HEK293T (cell line): ENCODE measurements at regions not wholly inside any gene's neighbourhood (a gene's known extent, or its start where the extent isn't known, plus 50 kb on each side); places are given as distances from the start of the nearest gene placed in this dataset.

Experiments
- BHLHE40 ChIP-seq: fragments of 450-650 bp; IDR thresholded peaks from 2 replicates; pipeline ENCODE4 v1.6.1; 2016; ENCODE audit warnings: mild to moderate bottlenecking, moderate library complexity, borderline replicate concordance
- CTBP1 ChIP-seq: fragments of 450-650 bp; IDR thresholded peaks from 2 replicates; pipeline ENCODE4 v1.6.1; 2016; ENCODE audit warnings: borderline replicate concordance
- FOXA1 ChIP-seq: fragments of 450-650 bp; IDR thresholded peaks from 2 replicates; pipeline ENCODE4 v1.6.1; 2016; ENCODE audit warnings: mild to moderate bottlenecking
- FOXK2 ChIP-seq: fragments of 450-650 bp; IDR thresholded peaks from 2 replicates; pipeline ENCODE4 v1.6.1; 2016; ENCODE audit warnings: mild to moderate bottlenecking
- FOXM1 ChIP-seq: fragments of 450-650 bp; IDR thresholded peaks from 2 replicates; pipeline ENCODE4 v1.6.1; 2017; ENCODE audit warnings: mild to moderate bottlenecking, borderline replicate concordance
- NFRKB ChIP-seq: fragments of 450-650 bp; IDR thresholded peaks from 2 replicates; pipeline ENCODE4 v1.6.1; 2016; ENCODE audit warnings: mild to moderate bottlenecking, moderate library complexity
- SP1 ChIP-seq: fragments of 450-650 bp; IDR thresholded peaks from 2 replicates; pipeline ENCODE4 v1.6.1; 2017
- SUZ12 ChIP-seq: fragments of 450-650 bp; IDR thresholded peaks from 2 replicates; pipeline ENCODE4 v1.6.1; 2016; ENCODE audit warnings: mild to moderate bottlenecking
- TARDBP ChIP-seq: fragments of 450-650 bp; IDR thresholded peaks from 2 replicates; pipeline ENCODE4 v1.6.1; 2016
- TF ChIP-seq, protein P1 (sequence below): fragments of 450-650 bp; IDR thresholded peaks from 2 replicates; pipeline ENCODE4 v1.6.1; 2016

DNA sequence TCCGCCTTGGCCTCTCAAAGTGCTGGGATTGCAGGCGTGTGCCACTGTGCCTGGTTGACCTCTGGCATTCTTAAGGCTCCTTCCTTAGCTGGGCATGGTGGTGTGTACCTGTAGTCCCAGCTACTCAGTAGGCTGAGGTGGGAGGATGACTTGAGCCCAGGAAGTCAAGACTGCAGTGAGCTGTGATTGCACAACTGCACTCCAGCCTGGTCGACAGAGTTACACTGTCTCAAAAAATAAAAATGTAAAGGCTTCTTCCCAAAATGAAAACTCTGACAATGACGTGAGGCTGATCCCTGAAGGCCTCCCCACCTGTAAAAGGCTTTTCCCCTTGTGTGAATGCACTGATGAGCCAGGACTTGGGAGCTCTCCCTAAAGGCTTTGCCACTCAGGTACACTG is 62.4 kb downstream of the ZBTB9 start:
- TF ChIP-seq FOXA1 (no peak), BHLHE40 (no peak), SP1 (no peak), SUZ12 (no peak), NFRKB (no peak), FOXM1 (no peak), CTBP1 (no peak), TARDBP (no peak), FOXK2 (no peak)
- TF ChIP-seq, protein P1, sequence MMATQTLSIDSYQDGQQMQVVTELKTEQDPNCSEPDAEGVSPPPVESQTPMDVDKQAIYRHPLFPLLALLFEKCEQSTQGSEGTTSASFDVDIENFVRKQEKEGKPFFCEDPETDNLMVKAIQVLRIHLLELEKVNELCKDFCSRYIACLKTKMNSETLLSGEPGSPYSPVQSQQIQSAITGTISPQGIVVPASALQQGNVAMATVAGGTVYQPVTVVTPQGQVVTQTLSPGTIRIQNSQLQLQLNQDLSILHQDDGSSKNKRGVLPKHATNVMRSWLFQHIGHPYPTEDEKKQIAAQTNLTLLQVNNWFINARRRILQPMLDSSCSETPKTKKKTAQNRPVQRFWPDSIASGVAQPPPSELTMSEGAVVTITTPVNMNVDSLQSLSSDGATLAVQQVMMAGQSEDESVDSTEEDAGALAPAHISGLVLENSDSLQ: no peak
